T-helper 2 cell treated with Interferon-gamma antibody and Interleukin-4, amounts not matched to agents 100 ng/mL and 5 ng/mL, for 36 hours (primary cell): ENCODE measurements at regions not wholly inside any gene's neighbourhood (a gene's known extent, or its start where the extent isn't known, plus 50 kb on each side); places are given as distances from the start of the nearest gene placed in this dataset.
"Not testable (repeated sequence)": the region's sequence is repeated elsewhere in the genome, so short reads cannot be mapped to it uniquely, and the experiment has no call there.

ENCODE experiments used
- intact Hi-C: fragments of 100-400 bp; cut with micrococcal nuclease; formaldehyde crosslinking; loops from one replicate; pipeline ENCODE4 v1.15.1; 2023

DNA sequence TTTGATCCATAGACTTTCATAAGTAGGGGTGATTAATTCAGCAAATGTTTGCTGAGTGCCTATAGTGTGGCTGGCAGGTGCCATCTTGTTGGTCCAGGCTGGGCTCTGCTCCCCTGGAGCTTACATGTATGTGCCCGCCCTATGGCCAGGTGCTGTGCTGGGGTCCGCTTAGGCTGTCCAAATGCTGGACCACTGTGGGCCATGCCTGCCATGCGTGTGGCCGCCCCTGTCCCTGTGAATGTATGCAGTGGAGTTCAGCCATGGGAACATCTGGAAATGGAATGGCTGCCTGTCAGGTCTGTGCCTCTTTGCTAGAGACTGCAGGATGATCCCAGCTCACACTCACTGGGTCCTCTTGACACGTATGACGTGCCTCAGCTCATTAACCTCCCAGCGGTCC is 594.6 kb downstream of the TBC1D22A start:
- intact Hi-C loops: no loop called here

DNA sequence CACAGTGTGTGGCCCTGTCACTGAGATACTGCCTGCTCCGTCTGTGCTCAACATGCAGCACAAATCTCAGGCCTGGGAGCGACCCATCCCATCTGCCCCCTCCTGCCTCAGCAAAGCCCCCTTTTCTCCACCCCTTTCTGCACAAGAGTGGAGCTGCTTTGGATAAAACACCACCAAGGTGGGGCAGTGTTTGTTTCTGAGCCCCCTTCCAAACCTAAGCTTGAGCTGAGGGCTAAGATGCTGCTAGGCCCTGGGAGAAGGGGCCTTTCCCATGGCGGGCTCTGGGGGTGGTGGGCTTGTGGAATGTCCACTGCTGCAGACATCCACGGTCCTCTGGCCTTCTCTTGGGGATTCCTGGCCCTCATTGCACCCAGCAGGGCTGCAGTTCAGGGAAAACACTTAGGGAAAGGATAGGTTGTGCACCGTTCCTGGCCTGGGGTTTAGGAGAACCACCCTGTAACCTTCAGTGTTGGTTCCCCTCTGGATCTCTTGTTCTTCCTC is 594.1 kb downstream of the TBC1D22A start:
- intact Hi-C loops: no loop called here

DNA sequence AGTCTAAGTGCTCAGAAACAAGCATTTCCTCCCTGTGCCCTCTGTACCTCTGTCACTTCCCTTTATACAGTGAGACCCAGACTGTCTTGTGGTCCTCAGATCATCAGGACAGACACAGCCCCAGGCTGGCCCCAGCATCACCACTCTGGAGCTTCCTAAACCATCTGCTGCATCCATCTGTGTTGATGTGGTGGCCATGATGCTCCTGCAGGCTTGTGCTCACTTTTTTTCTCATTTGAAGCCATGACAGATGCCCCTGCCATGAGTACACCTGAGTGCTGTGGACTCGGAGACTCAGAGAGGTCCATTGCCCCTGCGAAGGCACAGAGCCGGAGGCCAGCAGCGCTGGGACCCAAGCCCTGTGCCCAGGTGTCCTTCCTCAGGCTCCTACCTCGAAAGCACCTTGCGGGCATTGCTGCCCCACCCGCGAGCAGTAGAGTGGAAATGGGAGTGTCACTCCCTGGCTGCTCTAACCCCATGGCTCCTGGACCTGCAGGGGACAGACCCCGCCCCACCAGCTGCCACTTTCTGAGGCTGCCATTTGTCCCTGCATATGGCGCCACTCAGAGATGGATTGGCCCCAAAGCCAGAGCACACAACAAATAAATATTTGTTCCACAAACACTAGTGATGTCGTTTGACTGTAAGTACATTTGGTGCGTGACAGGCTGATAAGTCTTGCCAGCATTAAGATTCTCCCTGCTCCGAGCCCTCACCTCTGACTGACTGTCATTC is 593.5 kb downstream of the TBC1D22A start:
- intact Hi-C loops: no loop called here

DNA sequence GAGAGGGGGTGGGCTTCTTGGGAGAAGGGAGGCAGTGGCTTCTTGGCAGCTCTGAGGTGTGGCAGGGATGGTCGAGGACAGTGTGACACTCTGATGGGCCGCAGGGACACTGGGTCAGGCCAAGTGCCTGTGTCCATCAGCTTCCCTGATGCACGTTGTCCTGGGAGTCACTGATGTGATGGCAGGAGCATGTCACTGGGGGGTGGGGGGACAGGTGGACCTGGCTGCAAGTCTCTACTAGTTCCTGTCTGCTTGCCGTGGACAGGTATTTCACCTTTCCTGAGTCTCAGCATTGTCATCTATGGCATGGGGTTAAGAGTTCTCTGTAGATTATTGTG is 592.9 kb downstream of the TBC1D22A start:
- intact Hi-C loops: no loop called here

DNA sequence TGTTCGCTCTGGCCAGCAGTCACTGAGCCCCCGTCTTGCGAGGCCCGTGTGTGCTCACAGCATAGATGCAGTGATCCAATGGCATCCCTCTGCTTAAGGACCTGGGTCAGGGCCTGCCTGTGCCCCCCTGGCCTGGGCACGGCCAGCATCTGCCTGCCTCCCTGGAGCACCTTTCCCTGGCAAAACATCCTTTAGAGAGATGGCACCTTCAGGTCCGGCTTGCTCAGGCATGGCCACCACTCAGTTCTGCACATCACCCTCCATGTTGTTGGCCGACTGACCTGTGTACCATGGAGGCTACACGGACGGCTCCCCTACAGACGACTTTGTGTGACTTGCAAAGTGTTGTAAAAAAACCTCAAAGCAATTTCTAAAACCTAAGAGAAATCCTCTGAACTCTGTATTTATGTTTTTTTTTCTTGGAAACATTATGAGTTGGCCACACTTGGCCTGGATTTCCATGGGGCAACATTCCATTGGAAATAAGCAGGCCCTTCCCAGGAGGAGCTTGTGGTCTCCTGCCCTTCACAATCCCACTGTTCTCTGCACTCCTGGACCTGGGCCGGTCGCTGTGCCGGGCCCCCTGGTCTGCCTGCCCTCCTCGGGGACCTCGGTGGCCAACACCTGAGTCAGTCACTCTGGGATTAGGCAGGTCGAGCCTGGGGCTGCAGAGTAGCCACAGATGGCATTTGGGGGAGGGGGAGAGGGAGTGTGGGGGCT is 592.4 kb downstream of the TBC1D22A start:
- intact Hi-C loops: no loop called here

DNA sequence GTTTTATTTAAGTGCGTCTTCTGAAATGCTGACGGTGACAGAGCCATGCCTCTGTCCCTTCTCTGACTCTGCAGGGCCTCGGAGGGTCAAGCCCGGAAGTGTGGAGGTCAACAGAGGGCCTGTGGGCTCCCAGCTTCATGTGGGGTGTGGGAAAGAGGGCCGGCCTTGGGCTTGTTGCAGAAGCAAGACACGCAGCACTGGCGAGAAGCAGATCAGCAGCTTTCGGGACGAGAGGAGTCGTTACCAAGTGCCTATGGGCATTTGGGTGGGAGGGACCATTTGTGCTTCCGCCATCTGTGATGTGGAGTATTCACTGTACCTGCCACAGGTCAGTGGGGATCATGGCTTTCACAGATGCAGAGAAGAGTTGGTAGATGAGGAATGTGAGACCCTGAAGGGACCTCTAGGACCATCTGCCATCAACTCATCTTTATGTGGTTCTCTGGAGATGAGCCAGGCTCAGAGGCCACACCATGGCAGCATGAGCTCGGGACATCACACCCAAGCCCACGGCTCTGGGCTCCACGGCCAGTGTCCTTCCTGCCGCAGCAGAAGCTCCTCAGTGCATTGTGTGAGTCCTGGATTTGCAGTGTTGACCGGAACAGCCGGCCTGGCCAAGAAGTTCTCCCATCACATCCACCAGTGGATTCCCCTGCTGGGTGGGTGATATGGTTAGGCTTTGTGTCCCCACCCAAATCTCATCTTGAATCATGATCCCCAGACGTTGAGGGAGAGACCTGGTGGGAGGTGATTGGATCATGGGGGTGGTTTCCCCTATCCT is 590.7 kb downstream of the TBC1D22A start:
- intact Hi-C loops: no loop called here

DNA sequence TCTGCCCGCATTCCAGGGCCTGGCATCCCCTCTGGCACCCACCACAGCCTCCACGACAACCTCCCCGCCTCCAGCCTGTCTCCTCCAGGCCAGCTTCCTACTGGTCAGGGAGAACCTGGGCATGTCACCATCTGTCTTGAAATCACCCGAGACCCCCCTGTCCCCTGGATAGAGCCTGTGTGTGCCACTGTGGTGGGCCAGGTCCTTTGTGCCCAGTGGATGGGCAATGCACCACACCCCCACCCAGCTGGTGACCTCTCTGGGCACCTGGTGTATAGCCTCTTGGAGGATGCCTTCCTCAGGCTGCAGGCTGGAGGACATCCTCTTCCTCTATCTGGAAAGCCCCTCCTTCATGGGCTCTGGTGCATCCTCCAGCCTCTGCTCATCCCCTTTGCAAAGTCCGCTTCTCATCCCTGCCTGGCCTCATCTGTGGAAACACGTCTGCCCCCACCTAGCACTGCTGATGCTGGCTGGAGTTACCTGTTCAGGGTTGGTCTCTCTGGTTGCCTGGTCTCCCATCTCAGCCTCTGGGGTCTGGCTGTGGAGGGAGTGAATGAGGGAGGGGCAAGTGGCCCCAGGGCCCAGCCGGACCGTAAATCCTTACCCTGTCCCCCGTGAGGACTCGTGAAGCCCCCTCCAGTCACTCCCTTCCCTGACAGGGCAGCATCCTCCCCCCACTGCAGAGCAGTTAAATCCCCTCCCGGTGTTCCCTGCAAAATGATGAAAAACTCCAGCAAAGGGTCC is 589.6 kb downstream of the TBC1D22A start:
- intact Hi-C loops: no loop called here

DNA sequence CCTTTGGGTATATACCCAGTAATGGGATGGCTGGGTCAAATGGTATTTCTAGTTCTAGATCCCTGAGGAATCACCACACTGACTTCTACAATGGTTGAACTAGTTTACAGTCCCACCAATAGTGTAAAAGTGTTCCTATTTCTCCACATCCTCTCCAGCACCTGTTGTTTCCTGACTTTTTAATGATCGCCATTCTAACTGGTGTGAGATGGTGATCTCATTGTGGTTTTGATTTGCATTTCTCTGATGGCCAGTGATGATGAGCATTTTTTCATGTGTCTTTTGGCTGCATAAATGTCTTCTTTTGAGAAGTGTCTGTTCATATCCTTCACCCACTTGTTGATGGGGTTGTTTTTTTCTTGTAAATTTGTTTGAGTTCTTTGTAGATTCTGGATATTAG is 583.8 kb downstream of the TBC1D22A start:
- intact Hi-C loops: not testable (repeated sequence)

DNA sequence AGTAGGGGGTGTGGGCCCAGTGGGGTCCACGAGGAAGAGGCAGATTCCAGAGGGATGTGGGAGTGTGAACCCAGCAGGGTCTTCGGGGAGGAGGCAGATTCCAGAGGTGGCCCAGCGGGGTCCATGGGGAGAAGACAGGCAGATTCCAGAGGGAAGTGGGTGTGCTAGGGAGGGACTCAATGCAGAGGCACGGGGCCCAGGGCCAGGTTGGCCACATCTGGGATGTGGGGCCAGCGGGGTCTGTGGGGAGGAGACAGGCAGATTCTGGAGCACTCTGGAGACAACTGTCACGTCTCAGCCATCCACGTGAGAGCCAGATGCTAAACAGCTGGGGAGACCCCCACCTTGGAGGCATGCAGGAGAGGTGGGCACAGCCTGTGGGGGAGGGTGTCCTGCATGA is 582.6 kb downstream of the TBC1D22A start:
- intact Hi-C loops: no loop called here

DNA sequence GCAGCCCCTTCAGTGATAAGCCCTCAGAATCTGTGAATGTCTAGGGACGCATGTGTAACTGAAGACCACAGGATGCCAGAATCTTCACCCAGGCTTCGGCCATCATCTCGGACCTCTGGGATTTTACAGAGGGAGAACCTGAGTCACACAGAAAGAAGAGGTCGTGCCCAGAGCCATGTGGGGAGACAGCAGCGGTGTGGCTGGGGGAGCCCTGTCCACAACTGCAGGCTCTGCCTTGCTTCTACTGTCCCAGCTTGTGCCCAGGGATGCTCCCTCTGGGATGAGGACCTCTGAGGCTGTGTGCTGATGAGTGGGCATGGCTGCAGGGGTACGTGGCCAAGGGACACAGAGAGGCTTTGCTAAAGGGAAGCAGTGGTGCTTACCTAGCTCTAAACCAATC is 582.0 kb downstream of the TBC1D22A start:
- intact Hi-C loops: no loop called here

DNA sequence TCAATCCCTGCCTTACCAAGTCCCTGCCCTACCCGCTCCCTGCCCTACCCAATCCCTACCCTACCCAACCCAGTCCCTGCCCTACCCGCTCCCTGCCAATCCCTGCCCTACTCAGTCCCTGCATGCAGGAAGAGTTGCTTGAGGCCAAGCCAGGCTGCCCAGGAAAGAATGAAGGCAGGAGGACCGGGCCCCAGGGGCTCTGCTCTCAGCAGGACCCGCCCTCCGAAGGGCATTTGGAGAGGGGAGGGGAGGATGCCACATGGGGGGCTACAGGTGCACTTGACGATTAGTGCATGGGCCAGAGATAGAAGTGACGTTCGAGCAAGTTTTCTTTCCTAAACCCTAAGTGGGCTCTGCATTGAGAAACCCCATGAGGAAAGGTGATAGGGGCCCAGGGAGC is 581.2 kb downstream of the TBC1D22A start:
- intact Hi-C loops: no loop called here

DNA sequence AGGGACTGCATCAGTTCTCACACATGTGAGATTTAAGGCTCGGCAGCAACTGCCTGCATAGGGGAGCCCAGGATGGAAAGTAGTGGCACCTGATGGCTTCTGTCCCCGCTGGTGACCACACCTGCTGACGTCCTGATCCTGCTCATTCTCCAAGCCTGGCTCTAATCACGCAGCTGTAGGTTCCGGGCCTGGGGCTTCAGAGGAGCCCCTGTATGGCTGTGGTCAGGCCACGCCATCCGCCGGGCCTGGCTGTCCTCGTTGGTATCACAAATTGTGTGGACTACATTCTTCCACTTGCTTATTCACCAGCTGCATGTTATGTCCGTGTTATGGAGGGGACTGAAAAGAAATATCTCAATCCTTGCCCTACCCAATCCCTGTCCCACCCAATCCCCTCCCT is 580.0 kb downstream of the TBC1D22A start:
- intact Hi-C loops: no loop called here

DNA sequence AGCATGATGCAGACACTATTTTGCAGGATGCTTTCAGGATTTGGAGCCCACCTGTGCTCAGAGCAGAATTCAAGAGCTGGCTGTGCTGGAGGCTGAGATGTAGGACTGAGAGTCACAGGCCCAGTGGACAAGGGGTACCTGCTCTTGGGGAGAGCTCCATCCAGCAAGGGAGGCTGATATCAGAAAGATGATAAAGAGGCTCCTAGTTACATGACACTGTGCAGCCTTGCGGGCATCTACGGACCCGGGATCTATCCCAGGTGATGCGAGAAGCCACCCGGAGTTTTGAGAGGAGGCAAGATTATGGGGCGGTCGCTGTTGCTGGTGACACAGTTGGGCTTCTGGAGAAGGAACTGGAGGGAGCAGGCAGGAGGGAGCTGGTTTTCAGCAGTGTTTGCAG is 579.0 kb downstream of the TBC1D22A start:
- intact Hi-C loops: no loop called here

DNA sequence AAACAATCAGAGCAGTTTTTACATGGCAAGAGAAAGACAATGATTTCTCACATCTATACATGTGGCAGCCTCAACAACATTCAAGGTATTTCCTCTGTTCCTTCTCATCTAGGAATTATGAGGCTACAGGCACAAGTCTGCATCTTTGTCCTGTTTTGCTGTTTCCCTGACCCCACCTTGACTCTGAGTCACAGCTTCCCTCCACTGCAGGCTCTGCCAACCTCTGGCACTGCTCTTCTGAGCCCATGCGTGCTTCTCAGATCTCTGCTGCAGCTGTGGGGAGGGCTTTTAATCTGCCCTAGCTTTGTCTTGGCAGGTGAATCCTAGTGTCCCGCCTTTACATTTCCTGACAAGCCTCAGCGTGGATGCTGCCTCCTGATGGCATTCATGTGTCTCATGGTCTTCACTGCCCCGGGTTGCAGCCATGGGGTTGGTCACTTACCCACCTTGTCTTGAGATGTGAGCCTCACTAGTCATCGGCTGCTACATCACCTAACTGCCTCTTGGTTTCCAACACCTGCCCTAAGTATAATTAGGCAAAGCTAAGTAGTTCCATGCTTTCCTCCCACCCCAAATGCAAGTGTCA is 578.5 kb downstream of the TBC1D22A start:
- intact Hi-C loops: no loop called here

DNA sequence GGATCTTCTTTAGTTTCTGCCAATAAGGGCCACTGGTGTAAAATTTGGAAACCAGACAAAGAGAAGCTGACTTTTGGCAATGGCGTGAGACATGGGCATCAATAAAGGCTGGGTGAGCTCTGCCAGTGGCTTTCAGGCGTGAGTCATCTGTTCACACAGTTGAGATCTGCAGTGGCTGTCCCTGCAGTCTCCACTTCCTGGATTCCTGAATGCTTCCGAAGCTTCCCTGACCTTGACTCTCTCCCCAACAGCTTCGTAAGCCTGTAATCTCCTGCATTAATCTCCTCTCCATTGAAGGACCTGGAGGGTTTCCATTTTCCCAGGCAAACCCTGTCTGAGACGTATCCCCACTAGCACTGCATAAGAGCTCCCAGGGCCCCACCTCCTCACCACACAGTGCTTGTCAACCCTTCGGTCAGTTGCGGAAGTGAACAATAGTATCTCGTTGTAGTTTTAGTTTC is 574.7 kb downstream of the TBC1D22A start:
- intact Hi-C loops: no loop called here

DNA sequence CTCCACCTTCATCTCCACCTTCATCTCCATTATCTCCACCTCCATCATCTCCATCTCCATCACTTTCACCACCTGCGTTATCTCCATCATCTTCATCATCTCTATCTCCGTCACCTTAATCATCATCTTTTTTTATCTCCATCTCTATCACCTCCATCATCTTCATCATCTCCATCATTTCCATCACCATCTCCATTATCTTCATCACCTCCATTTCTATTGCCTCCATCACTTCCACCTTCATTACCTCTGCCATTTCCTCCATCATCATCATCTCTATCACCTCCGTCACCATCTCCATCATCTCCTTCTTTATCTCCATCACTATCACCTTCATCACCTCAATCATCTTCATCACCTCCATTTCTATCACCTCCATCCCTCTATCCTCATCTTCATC is 573.5 kb downstream of the TBC1D22A start:
- intact Hi-C loops: no loop called here

DNA sequence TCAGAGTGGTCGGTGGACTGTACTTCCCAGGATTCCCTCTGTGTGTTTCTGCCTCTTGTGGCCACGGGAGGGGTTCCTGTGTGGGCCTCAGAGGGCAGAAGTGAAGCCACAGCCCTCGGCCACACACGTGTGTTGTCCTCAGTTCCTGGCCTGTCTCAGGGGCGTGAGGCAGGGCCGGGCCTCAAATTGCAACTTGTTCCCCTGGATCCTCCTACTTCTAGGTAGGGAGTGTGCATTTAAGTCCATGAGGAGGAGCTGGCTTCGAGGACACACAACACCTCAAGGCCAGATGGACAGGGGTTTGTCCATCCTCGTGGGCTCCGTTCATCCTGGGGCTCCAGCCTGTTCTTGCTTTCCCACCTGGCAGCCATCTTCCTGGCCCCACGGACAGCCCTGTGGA is 573.0 kb downstream of the TBC1D22A start:
- intact Hi-C loops: no loop called here

DNA sequence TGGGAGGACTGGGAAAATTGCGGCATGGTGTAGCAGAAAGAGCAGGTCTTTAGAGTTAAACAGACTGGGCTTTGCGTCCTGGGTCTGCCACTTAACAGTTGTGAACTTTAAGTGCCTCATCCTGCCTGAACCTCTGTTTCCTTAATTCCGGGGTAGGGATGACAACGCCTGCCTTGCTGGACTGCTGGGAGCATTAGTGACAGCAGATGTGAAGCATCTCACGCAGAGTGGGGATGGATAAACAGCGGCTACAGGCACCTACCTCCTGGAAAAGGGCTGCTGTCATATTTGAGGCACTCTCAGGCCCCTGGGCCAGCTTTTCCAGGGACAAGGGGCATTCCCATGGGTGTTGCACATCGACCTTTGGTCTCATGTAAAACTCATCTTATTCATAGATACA is 572.2 kb downstream of the TBC1D22A start:
- intact Hi-C loops: no loop called here

DNA sequence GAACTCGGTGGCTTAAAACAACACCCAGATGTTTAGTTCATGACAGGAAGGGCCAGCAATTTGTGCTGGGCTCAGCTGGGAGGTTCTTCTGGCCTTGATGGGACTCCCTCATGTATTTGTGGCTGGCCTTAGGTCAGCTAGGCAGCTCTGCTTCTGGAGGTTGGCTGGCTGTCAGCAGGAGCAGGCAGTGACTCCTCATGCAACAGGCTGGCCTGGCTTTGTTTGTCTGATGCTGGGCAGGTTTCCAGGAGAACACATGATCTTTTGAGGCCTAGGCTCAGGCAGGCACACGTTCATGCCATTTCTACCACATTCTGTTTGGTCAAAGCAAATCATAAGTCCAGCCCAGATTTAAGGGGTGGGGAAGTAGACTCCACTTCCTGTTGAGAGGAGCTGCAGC is 571.2 kb downstream of the TBC1D22A start:
- intact Hi-C loops: no loop called here

DNA sequence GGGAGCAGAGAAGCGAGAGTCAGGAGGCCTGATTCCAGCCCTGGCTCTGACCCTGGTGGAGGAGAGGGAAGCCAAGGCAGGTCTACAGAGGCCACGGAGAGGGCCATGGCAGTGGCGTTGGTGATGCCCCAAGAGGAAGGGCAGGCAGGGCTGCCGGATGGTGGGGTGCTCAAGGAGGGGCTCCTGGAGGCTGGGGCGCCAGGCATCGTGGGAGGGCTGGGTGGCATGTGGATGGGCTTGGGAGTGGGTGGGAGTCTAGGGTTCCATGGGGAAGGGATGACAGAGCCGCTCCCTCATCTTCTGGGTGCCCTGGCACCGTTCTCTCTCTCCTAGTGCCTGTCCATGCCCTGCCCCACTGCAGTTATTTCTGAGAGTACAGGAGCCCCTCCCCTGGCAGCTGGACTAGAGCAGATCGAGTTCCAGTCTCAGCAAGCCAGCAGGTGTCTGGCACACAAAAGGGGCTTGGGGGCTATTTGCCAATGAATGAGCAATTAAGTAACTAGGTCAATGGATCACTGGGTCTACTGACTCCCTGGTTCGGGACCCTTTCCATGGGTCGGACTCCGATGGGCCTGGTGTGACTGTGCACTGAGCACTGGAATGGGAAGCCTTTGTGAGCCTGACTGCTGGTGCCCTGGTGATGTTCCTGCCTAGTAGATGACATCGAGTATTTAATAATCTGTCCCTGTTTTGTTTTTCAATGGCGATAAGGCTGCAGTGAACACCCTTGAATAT is 570.0 kb downstream of the TBC1D22A start:
- intact Hi-C loops: no loop called here
